ENCODE measurements at regions not wholly inside any gene's neighbourhood (a gene's known extent, or its start where the extent isn't known, plus 50 kb on each side); places are given as distances from the start of the nearest gene placed in this dataset.
A peak's percentile ranks its signal among the peaks of the same experiment; 100 is the strongest.
"Not testable (repeated sequence)": the region's sequence is repeated elsewhere in the genome, so short reads cannot be mapped to it uniquely, and the experiment has no call there.

- peak; percentile 89 to 93 for ATAC-seq (replicated peaks)
Observed at GRCh38 chr22:25447686-25448434, 116.6 kb upstream of the GRK3 start.

DNA sequence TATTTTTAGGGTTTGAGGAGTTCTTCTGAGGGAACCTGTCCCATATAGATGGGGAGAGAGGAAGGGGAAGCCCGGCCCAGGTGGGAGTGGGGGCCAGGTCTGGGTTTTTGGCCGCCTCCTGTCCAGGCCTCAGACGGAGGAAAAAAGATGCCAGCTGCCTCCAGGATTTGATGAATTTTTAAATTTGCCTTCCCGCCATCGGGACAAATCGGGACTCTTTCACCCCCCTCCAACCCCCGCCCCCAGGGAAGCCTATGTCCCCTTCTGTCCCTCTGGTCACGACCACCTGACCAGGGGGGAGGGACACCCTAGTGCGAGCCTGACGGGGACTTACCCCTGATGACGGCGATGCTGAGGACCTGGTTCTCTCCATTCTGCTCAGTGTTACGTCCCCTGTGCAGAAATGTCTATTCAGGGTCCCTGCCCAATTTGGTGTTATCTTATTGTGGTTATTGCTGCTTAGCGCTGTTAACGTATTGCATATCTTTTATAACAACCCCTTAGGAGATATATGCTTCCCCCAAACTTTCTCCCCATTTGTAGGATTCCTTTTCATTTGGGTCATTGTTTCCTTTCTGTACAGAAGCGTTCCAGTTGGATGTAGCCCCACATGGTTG lies 115.9 kb upstream of the GRK3 start:
- H3K36me3 Mint-ChIP-seq, result peaks cover 11 to 13% of the 10 kb centered on the region in 2 donors
- no peaks in the 10 kb centered on the region for H3K27me3 Mint-ChIP-seq
- no peak for DNase-seq
- no peaks in the 10 kb centered on the region for H3K9me3 Mint-ChIP-seq
- peak overlapping the region; percentile 85 to 87 for H3K4me3 Mint-ChIP-seq
- peak overlapping the region; percentile 88 for H3K27ac Mint-ChIP-seq
- H3K4me1 Mint-ChIP-seq, result peaks cover 24 to 44% of the 10 kb centered on the region in 2 donors
- peak; percentile 49 to 60 for ATAC-seq (replicated peaks)

More at GRCh38 chr22:25447686-25448434, 116.6 kb upstream of the GRK3 start:
- peak overlapping the region; percentile 88 for H3K27ac Mint-ChIP-seq
- DNase-seq, result peak; percentile 84
- H3K36me3 Mint-ChIP-seq, result peaks cover 11% of the 10 kb centered on the region in 2 donors
- H3K4me1 Mint-ChIP-seq, result peaks cover 24 to 39% of the 10 kb centered on the region in 2 donors
- no peaks in the 10 kb centered on the region for H3K9me3 Mint-ChIP-seq
- H3K4me3 Mint-ChIP-seq, result peak overlapping the region; percentile 85 to 87
- H3K27me3 Mint-ChIP-seq, result no peaks in the 10 kb centered on the region

DNA sequence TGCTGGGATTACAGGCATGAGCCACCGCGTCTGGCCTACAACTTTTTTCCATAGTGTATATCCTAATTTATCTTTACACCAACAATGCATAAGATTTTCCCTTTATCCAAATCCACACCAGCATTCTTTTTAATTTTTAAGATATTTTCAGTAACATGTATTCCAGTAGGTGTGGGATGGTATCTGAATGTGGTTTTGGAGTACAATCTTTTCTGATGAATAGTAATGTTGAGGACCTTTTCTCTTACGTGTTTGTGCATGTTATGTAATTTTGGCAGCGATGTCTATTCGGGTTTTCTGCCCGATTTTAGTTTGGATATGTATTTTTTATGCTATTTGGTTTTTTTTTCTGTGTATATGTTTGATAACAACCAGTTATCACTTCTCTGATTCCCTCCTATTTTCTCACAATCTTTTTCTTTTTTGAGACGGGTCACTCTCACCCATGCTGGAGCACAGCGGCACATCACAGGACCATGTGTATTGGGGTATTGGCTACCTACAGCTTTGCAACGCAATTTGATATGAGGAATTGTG lies 114.6 kb upstream of the GRK3 start:
- Mint-ChIP-seq H3K4me1 (peaks cover 31 to 49% of the 10 kb centered on the region in 2 donors), H3K9me3 (no peaks in the 10 kb centered on the region), H3K36me3 (peaks cover 16 to 18% of the 10 kb centered on the region in 2 donors), H3K27ac (no peak overlapping the region), H3K27me3 (no peaks in the 10 kb centered on the region), H3K4me3 (peak overlapping the region; percentile 63 to 87)
- ATAC-seq (replicated peaks) (no peak), DNase-seq (no peak)

DNA sequence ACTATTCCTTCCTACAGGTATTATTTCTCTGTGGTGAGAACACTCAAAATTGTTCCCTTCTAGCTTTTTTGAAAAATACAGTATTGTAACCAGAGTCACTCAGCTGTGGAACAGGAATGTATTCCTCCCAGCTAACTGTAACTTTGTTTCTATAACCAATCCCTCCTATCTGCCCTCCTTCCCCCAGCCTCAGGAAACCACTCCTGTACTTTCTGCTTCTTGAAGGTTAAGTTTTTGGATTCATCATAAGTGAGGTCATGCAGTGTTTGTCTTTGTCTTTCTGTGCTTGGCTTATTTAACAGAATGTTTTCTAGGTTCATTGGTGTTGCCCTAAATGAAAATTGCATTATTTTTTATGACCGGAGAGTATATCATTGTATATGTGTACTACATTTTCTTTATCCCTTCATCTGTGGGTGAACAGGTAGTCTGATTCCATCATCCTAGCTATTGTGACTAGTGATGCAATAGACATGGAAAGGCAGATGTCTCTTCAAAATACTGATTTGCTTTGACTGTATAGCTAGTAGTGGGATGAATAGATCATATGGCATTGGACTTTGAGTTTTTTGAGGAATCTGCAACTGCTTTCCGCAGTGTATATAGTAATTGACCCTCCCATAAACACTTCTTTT lies 112.9 kb upstream of the GRK3 start:
- peaks cover 19 to 22% of the 10 kb centered on the region in 2 donors for H3K36me3 Mint-ChIP-seq
- peak overlapping the region; percentile 7 for H3K27ac Mint-ChIP-seq
- H3K4me1 Mint-ChIP-seq, result peaks cover 32 to 52% of the 10 kb centered on the region in 2 donors
- DNase-seq (no peak), ATAC-seq (replicated peaks) (no peak)
- no peaks in the 10 kb centered on the region for H3K27me3 Mint-ChIP-seq
- no peaks in the 10 kb centered on the region for H3K9me3 Mint-ChIP-seq
- H3K4me3 Mint-ChIP-seq, result peak overlapping the region in 1 of 2 donors; percentile 28

DNA sequence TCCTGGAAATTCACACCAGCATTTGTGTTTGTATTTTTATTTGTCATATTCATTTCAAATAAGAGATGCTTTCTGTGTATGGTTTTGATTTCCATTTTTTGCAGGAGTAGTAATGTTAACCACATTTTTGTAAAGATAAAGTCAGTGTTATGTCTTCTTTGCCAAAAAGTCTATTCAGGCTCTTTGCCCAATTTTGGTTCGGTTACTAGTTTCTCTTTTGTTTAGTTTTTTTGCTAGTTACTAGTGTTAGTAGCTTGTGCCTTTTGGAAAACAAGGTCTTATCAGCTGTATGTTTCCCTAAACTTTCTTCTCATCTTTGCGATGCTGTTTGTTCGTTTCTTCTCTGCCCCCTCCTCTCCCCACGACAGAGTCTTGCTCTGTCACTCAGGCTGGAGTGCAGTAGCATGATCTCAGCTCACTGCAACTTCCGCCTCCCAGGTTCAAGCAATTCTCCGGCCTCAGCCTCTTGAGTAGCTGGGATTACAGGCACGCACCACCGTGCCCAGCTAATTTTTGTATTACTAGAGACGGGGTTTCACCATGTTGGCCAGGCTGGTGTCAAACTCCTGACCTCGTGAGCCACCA lies 112.3 kb upstream of the GRK3 start:
- DNase-seq (no peak), ATAC-seq (replicated peaks) (no peak)
- Mint-ChIP-seq H3K36me3 (peaks cover 22 to 26% of the 10 kb centered on the region in 2 donors), H3K27me3 (no peaks in the 10 kb centered on the region), H3K9me3 (no peaks in the 10 kb centered on the region), H3K4me1 (peaks cover 34 to 55% of the 10 kb centered on the region in 2 donors), H3K27ac (peak overlapping the region; percentile 56), H3K4me3 (no peak overlapping the region)

- Mint-ChIP-seq H3K9me3 (no peaks in the 10 kb centered on the region), H3K4me3 (no peak overlapping the region), H3K27me3 (no peaks in the 10 kb centered on the region), H3K36me3 (peaks cover 22 to 26% of the 10 kb centered on the region in 2 donors), H3K4me1 (peaks cover 34 to 51% of the 10 kb centered on the region in 2 donors), H3K27ac (no peak overlapping the region)
- no peak for DNase-seq
- ATAC-seq (replicated peaks), result no peak
Observed at GRCh38 chr22:25453058-25453457, 111.4 kb upstream of the GRK3 start.

GRCh38 chr22:25453557-25453956 lies 110.9 kb upstream of the GRK3 start:
- Mint-ChIP-seq H3K27me3 (no peaks in the 10 kb centered on the region), H3K9me3 (no peaks in the 10 kb centered on the region), H3K4me3 (peak overlapping the region in 1 of 2 donors; percentile 52), H3K4me1 (peaks cover 34 to 51% of the 10 kb centered on the region in 2 donors), H3K36me3 (peaks cover 23 to 26% of the 10 kb centered on the region in 2 donors), H3K27ac (no peak overlapping the region)
- DNase-seq (no peak), ATAC-seq (replicated peaks) (no peak)

DNA sequence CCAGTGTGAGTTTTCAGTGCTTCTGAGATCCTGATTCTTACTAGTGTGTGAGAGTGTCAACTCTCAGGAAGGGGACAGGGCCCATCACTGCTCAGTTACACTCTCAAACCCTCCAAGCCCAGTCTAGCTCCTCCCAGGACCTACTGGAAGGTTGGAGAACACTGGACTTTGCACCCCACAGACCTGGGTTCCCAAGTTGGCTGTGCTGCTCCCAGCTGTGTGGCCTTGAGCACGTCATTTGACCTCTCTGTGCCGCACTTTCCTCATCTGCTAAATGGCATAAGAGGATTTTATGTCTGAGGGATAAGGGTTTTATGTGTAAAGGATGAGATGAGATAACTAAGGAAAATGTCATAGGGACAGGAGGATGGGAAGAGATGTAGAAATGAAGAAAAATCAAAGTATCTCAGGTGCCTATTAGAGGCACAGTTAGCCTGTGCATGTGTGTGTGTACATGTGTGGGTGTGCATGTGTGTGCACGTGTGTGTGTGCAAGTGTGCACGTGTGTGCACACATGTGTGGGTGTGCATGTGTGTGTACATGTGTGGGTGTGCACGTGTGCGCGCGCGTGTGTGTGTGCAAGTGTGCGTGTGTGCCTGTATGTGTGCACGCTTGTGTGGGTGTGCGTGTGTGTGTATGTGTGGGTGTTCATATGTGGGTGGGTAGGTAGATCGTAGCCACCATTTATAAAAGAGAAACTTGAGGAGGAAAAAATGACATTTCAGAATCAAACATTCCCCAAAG lies 108.0 kb upstream of the GRK3 start:
- not testable (repeated sequence) for H3K9me3 Mint-ChIP-seq; H3K27me3 Mint-ChIP-seq; H3K27ac Mint-ChIP-seq; DNase-seq; ATAC-seq (replicated peaks); H3K4me3 Mint-ChIP-seq
- Mint-ChIP-seq H3K36me3 (peaks cover 38 to 52% of the 10 kb centered on the region in 2 donors), H3K4me1 (peaks cover 21 to 30% of the 10 kb centered on the region in 2 donors)

- H3K36me3 Mint-ChIP-seq, result peaks cover 37 to 50% of the 10 kb centered on the region in 2 donors
- H3K4me3 Mint-ChIP-seq; H3K27ac Mint-ChIP-seq; H3K9me3 Mint-ChIP-seq; H3K27me3 Mint-ChIP-seq; DNase-seq; ATAC-seq (replicated peaks): not testable (repeated sequence)
- peaks cover 12 to 20% of the 10 kb centered on the region in 2 donors for H3K4me1 Mint-ChIP-seq
Observed at GRCh38 chr22:25458631-25459030, 105.8 kb upstream of the GRK3 start.

- peaks cover 7 to 16% of the 10 kb centered on the region in 2 donors for H3K4me1 Mint-ChIP-seq
Observed at GRCh38 chr22:25460682-25461081, 103.8 kb upstream of the GRK3 start.

GRCh38 chr22:25461301-25461700 lies 103.2 kb upstream of the GRK3 start:
- no peaks in the 10 kb centered on the region for H3K9me3 Mint-ChIP-seq
- ATAC-seq (replicated peaks), result no peak
- H3K4me1 Mint-ChIP-seq, result peaks cover 7 to 20% of the 10 kb centered on the region in 2 donors
- no peak overlapping the region for H3K4me3 Mint-ChIP-seq
- H3K36me3 Mint-ChIP-seq, result peaks cover 38 to 51% of the 10 kb centered on the region in 2 donors
- no peaks in the 10 kb centered on the region for H3K27me3 Mint-ChIP-seq
- no peak for DNase-seq
- H3K27ac Mint-ChIP-seq, result no peak overlapping the region

More at GRCh38 chr22:25460682-25461081, 103.8 kb upstream of the GRK3 start:
- not testable (repeated sequence) for H3K27ac Mint-ChIP-seq; DNase-seq; H3K27me3 Mint-ChIP-seq; ATAC-seq (replicated peaks); H3K9me3 Mint-ChIP-seq; H3K4me3 Mint-ChIP-seq
- peaks cover 31 to 47% of the 10 kb centered on the region in 2 donors for H3K36me3 Mint-ChIP-seq

GRCh38 chr22:25462474-25463346 lies 101.8 kb upstream of the GRK3 start:
- H3K4me3 Mint-ChIP-seq, H3K27me3 Mint-ChIP-seq, H3K9me3 Mint-ChIP-seq: not testable (repeated sequence)
- Mint-ChIP-seq H3K36me3 (peaks cover 37 to 45% of the 10 kb centered on the region in 2 donors), H3K4me1 (peaks cover 4 to 14% of the 10 kb centered on the region in 2 donors), H3K27ac (peak overlapping the region; percentile 62)
- peak; percentile 98 for ATAC-seq (replicated peaks)
- DNase-seq, result peak; percentile 76

GRCh38 chr22:25463347-25463628 lies 101.2 kb upstream of the GRK3 start:
- H3K27ac Mint-ChIP-seq; H3K27me3 Mint-ChIP-seq; H3K9me3 Mint-ChIP-seq; H3K4me3 Mint-ChIP-seq; ATAC-seq (replicated peaks); DNase-seq: not testable (repeated sequence)
- peaks cover 4 to 14% of the 10 kb centered on the region in 2 donors for H3K4me1 Mint-ChIP-seq
- H3K36me3 Mint-ChIP-seq, result peaks cover 38 to 45% of the 10 kb centered on the region in 2 donors

Data from stimulated activated naive B cell treated with anti-CD40 and anti-IgM and Interleukin-4, amounts not matched to agents 10 μg/mL and 1 μg/mL and 100 μg/mL, for 72 hours (primary cell).